ENCODE measurements at regions not wholly inside any gene's neighbourhood (a gene's known extent, or its start where the extent isn't known, plus 50 kb on each side); places are given as distances from the start of the nearest gene placed in this dataset.

DNA sequence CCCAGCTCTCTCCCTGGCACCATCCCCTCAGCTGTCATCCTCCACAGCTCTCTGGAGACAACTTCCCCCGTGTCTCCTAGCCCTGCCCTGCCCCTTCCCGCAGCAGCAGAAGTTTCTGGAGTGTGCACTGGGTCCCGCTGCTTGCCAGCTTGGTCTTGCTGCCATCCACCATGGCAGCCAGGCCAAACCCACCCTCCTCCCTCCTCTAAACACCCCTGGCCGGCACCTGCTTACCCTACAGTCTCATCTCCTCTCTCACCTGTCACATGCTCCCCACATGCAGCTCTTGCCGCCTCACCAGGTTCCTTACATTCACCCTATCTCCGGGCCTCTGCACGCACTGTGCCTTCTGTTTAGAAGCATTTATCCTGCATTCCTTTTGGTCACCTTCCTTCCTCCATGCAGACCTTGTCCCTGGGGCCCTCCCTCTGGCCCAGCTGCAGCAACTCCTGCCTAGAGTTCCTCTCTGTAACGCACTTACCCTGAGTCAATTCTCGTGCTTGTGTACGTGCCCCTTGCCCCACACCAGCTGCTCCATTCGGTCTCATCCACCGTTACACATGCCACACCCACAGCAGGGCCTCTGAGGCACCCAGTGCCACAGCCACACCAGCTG, 93.9 kb upstream of the RET start:
- no peak for DNase-seq
- no peaks in the 10 kb centered on the region for H3K36me3 ChIP-seq
- no peak overlapping the region for H3K4me3 ChIP-seq
- no peak overlapping the region for H3K27ac ChIP-seq
- no peak for TF ChIP-seq POLR2A (IDR thresholded peaks at IDR 0.05)
- TF ChIP-seq, protein P1, sequence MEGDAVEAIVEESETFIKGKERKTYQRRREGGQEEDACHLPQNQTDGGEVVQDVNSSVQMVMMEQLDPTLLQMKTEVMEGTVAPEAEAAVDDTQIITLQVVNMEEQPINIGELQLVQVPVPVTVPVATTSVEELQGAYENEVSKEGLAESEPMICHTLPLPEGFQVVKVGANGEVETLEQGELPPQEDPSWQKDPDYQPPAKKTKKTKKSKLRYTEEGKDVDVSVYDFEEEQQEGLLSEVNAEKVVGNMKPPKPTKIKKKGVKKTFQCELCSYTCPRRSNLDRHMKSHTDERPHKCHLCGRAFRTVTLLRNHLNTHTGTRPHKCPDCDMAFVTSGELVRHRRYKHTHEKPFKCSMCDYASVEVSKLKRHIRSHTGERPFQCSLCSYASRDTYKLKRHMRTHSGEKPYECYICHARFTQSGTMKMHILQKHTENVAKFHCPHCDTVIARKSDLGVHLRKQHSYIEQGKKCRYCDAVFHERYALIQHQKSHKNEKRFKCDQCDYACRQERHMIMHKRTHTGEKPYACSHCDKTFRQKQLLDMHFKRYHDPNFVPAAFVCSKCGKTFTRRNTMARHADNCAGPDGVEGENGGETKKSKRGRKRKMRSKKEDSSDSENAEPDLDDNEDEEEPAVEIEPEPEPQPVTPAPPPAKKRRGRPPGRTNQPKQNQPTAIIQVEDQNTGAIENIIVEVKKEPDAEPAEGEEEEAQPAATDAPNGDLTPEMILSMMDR (IDR thresholded peaks at IDR 0.05 in 4 of 5, conservative IDR thresholded peaks at IDR 0.05 in 1 of 5) = no peak
- in situ Hi-C loops (cut with MboI; ENCODE audit: low sequenced_read_pairs in 4 of 4) = no loop called here
- no peaks in the 10 kb centered on the region for H3K9me3 ChIP-seq
- no peaks in the 10 kb centered on the region for H3K4me1 ChIP-seq
- H3K27me3 ChIP-seq = no peaks in the 10 kb centered on the region
- ATAC-seq = no peak
- intact Hi-C loops (cut with DNase I; ENCODE audit: low total_unique reads) = no loop called here

- Histone ChIP-seq H3K4me1 (no peaks in the 10 kb centered on the region), H3K36me3 (no peaks in the 10 kb centered on the region), H3K9me3 (no peaks in the 10 kb centered on the region), H3K27ac (no peak overlapping the region), H3K27me3 (no peaks in the 10 kb centered on the region), H3K4me3 (no peak overlapping the region)
- DNase-seq = no peak
- intact Hi-C loops (cut with DNase I; ENCODE audit: low total_unique reads) = no loop called here
- no peak for TF ChIP-seq POLR2A (IDR thresholded peaks at IDR 0.05)
- TF ChIP-seq, protein P1 (IDR thresholded peaks at IDR 0.05 in 4 of 5, conservative IDR thresholded peaks at IDR 0.05 in 1 of 5) = no peak
- ATAC-seq = no peak
- in situ Hi-C loops (cut with MboI; ENCODE audit: low sequenced_read_pairs in 4 of 4) = no loop called here
Observed at GRCh38 chr10:42983591-42983990, 93.3 kb upstream of the RET start.

DNA sequence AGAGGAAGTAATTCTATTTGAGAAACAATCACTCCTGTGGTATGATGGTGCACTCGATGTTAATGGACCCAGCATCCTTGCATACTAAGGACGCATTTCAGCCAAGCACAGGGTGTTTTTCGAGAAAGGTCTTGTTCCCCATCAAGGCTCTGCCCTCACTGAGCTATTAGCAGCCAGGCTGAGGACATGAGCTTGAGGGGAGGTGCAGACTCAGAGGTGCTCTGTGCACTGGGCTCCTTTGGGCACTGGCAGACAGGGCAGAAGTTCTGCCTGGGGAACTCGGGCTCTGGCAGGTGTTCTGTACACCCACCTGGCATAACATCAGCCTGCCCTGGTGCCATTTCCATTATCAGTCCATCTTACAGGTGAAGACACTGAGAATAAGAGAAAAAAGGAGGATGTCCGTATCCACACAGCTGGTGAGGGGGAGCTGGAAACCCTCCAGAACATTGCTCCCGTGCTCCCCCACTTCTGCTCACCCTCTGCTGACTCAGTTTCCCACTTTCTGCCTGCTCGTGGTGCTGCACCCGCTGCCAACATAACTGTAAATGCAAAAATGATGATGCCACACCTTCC, 92.7 kb upstream of the RET start:
- intact Hi-C loops (cut with DNase I; ENCODE audit: low total_unique reads) = no loop called here
- ATAC-seq = no peak
- Histone ChIP-seq H3K27me3 (no peaks in the 10 kb centered on the region), H3K4me3 (no peak overlapping the region), H3K27ac (no peak overlapping the region), H3K9me3 (no peaks in the 10 kb centered on the region), H3K4me1 (no peaks in the 10 kb centered on the region), H3K36me3 (no peaks in the 10 kb centered on the region)
- TF ChIP-seq POLR2A (IDR thresholded peaks at IDR 0.05) = no peak
- TF ChIP-seq, protein P1 (IDR thresholded peaks at IDR 0.05 in 4 of 5, conservative IDR thresholded peaks at IDR 0.05 in 1 of 5) = no peak
- in situ Hi-C loops (cut with MboI; ENCODE audit: low sequenced_read_pairs in 4 of 4) = no loop called here
- DNase-seq = no peak

DNA sequence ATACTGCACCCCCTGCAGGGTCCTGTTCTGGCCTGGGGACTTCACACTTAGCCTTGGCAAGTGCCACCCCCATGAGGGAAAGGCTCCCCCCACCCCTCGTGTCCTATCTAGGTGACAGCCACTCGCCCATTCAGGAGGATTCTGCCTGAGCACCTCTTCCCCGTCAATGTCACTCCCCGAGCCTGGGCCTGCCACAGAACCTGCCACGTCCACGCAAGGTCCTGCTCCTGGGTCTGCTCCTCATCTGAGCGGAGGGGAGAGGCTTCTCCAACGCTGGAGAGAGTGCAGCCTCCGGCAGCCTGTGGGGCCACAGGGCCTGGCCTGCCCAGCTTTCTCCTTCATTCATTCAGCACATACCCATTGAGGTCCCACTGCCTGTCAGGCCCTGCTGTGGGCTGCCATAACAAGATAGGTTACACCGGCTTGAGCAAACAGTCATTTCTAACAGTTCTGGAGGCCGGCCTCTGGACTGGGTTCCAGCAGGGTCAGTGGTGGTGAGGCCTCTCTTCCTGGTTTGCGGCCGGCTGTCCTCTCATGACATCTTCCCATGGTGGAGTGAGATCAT, 92.0 kb upstream of the RET start:
- Histone ChIP-seq H3K36me3 (no peaks in the 10 kb centered on the region), H3K9me3 (no peaks in the 10 kb centered on the region), H3K4me1 (no peaks in the 10 kb centered on the region), H3K4me3 (no peak overlapping the region), H3K27ac (no peak overlapping the region), H3K27me3 (no peaks in the 10 kb centered on the region)
- intact Hi-C loops (cut with DNase I; ENCODE audit: low total_unique reads) = no loop called here
- TF ChIP-seq POLR2A (IDR thresholded peaks at IDR 0.05) = no peak
- TF ChIP-seq, protein P1 (IDR thresholded peaks at IDR 0.05 in 4 of 5, conservative IDR thresholded peaks at IDR 0.05 in 1 of 5) = no peak
- no peak for DNase-seq
- no peak for ATAC-seq
- in situ Hi-C loops (cut with MboI; ENCODE audit: low sequenced_read_pairs in 4 of 4) = no loop called here
